ENCODE measurements at regions not wholly inside any gene's neighbourhood (a gene's known extent, or its start where the extent isn't known, plus 50 kb on each side); places are given as distances from the start of the nearest gene placed in this dataset.

DNA sequence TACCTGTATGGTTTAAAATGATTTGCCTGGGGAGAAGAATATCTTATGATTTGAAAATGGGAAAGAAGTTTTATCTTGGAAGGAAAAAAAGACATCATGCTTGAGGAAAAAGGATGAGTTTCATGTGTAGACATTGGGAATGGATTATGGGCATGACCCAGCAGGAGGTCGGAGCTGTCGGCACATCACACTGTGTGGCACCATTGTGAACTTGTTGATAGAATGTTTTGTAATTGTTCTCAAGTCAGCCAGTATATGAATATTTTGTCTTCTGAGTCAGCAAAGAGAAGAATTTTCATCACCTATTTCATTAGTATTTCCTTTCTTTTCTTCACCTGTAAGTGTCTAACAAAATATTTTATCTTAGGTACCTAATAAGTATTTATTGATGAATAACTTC lies 60.0 kb upstream of the HMGA2 start:
- no peak for DNase-seq

GRCh38 chr12:65765436-65765813 lies 58.9 kb upstream of the HMGA2 start:
- no peak for DNase-seq

- DNase-seq: no peak
Measured at GRCh38 chr12:65769880-65770279, 54.4 kb upstream of the HMGA2 start.

All from right lung (tissue), 2 donors.